ENCODE measurements at regions not wholly inside any gene's neighbourhood (a gene's known extent, or its start where the extent isn't known, plus 50 kb on each side); places are given as distances from the start of the nearest gene placed in this dataset.
A peak's percentile ranks its signal among the peaks of the same experiment; 100 is the strongest.

GRCh38 chr17:77435272-77436057 is 294.7 kb downstream of the SEC14L1 start:
- DNase-seq (ENCODE audit: low spot score) (no peak), ATAC-seq (peak; percentile 21 to 58)
- peaks cover 25 to 54% of the 10 kb centered on the region in 2 donors for H3K4me1 Mint-ChIP-seq (ENCODE audit: low read depth in 2 of 2)

GRCh38 chr17:77436058-77436442 is 295.3 kb downstream of the SEC14L1 start:
- Mint-ChIP-seq H3K9me3 (no peaks in the 10 kb centered on the region), H3K4me1 (ENCODE audit: low read depth in 2 of 2) (peaks cover 29 to 59% of the 10 kb centered on the region in 2 donors), H3K27ac (no peak overlapping the region), H3K36me3 (no peaks in the 10 kb centered on the region), H3K27me3 (no peaks in the 10 kb centered on the region), H3K4me3 (no peak overlapping the region)
- ATAC-seq (no peak), DNase-seq (ENCODE audit: low spot score) (no peak)

More at GRCh38 chr17:77435272-77436057, 294.7 kb downstream of the SEC14L1 start:
- Mint-ChIP-seq H3K9me3 (no peaks in the 10 kb centered on the region), H3K4me3 (peak overlapping the region; percentile 6), H3K36me3 (no peaks in the 10 kb centered on the region), H3K27ac (no peak overlapping the region), H3K27me3 (no peaks in the 10 kb centered on the region)

- Mint-ChIP-seq H3K36me3 (no peaks in the 10 kb centered on the region), H3K4me3 (no peak overlapping the region), H3K27ac (peak overlapping the region in 1 of 2 donors; percentile 58), H3K9me3 (no peaks in the 10 kb centered on the region), H3K4me1 (ENCODE audit: low read depth in 2 of 2) (peaks cover 34 to 63% of the 10 kb centered on the region in 2 donors), H3K27me3 (no peaks in the 10 kb centered on the region)
- no peak for ATAC-seq
- no peak for DNase-seq (ENCODE audit: low spot score)
Measured at GRCh38 chr17:77436481-77436880, 295.7 kb downstream of the SEC14L1 start.

GRCh38 chr17:77437017-77437416 is 296.2 kb downstream of the SEC14L1 start:
- Mint-ChIP-seq H3K4me3 (no peak overlapping the region), H3K27me3 (no peaks in the 10 kb centered on the region), H3K9me3 (no peaks in the 10 kb centered on the region), H3K36me3 (no peaks in the 10 kb centered on the region), H3K4me1 (ENCODE audit: low read depth in 2 of 2) (peaks cover 39 to 69% of the 10 kb centered on the region in 2 donors), H3K27ac (peak overlapping the region in 1 of 2 donors; percentile 58)
- DNase-seq (ENCODE audit: low spot score) (no peak), ATAC-seq (no peak)

GRCh38 chr17:77437747-77438146 is 297.0 kb downstream of the SEC14L1 start:
- Mint-ChIP-seq H3K9me3 (no peaks in the 10 kb centered on the region), H3K27ac (no peak overlapping the region), H3K4me3 (no peak overlapping the region), H3K4me1 (ENCODE audit: low read depth in 2 of 2) (peaks cover 37 to 67% of the 10 kb centered on the region in 2 donors), H3K36me3 (no peaks in the 10 kb centered on the region), H3K27me3 (no peaks in the 10 kb centered on the region)
- DNase-seq (ENCODE audit: low spot score) = no peak
- ATAC-seq = no peak

GRCh38 chr17:77438241-77439188 is 297.7 kb downstream of the SEC14L1 start:
- ATAC-seq = no peak
- H3K36me3 Mint-ChIP-seq = no peaks in the 10 kb centered on the region

GRCh38 chr17:77439189-77440018 is 298.6 kb downstream of the SEC14L1 start:
- Mint-ChIP-seq H3K27ac (peak overlapping the region; percentile 92), H3K4me3 (peak overlapping the region; percentile 59), H3K4me1 (ENCODE audit: low read depth in 2 of 2) (peaks cover 54 to 74% of the 10 kb centered on the region in 2 donors), H3K9me3 (no peaks in the 10 kb centered on the region), H3K36me3 (no peaks in the 10 kb centered on the region), H3K27me3 (no peaks in the 10 kb centered on the region)
- no peak for DNase-seq (ENCODE audit: low spot score)
- no peak for ATAC-seq

More at GRCh38 chr17:77438241-77439188, 297.7 kb downstream of the SEC14L1 start:
- Mint-ChIP-seq H3K4me1 (ENCODE audit: low read depth in 2 of 2) (peaks cover 45 to 72% of the 10 kb centered on the region in 2 donors), H3K4me3 (peak overlapping the region; percentile 59), H3K27ac (peak overlapping the region; percentile 78 to 92), H3K27me3 (no peaks in the 10 kb centered on the region), H3K9me3 (no peaks in the 10 kb centered on the region)
- no peak for DNase-seq (ENCODE audit: low spot score)

GRCh38 chr17:77440560-77440981 is 299.8 kb downstream of the SEC14L1 start:
- H3K4me3 Mint-ChIP-seq = peak overlapping the region; percentile 87

GRCh38 chr17:77441130-77441920 is 300.6 kb downstream of the SEC14L1 start:
- DNase-seq (ENCODE audit: low spot score) = peak; percentile 90
- Mint-ChIP-seq H3K27ac (peak overlapping the region; percentile 92), H3K9me3 (no peaks in the 10 kb centered on the region), H3K4me1 (ENCODE audit: low read depth in 2 of 2) (peaks cover 73 to 78% of the 10 kb centered on the region in 2 donors), H3K27me3 (no peaks in the 10 kb centered on the region), H3K36me3 (no peaks in the 10 kb centered on the region), H3K4me3 (peak overlapping the region; percentile 87)
- ATAC-seq = peak; percentile 61 to 80

More at GRCh38 chr17:77440560-77440981, 299.8 kb downstream of the SEC14L1 start:
- ATAC-seq (peak; percentile 20 to 24), DNase-seq (ENCODE audit: low spot score) (no peak)
- Mint-ChIP-seq H3K36me3 (no peaks in the 10 kb centered on the region), H3K27me3 (no peaks in the 10 kb centered on the region), H3K4me1 (ENCODE audit: low read depth in 2 of 2) (peaks cover 65 to 74% of the 10 kb centered on the region in 2 donors), H3K9me3 (no peaks in the 10 kb centered on the region), H3K27ac (peak overlapping the region; percentile 92)

GRCh38 chr17:77441940-77442339 is 301.2 kb downstream of the SEC14L1 start:
- Mint-ChIP-seq H3K4me1 (ENCODE audit: low read depth in 2 of 2) (peaks cover 78 to 79% of the 10 kb centered on the region in 2 donors), H3K4me3 (peak overlapping the region; percentile 87), H3K27me3 (no peaks in the 10 kb centered on the region), H3K36me3 (no peaks in the 10 kb centered on the region), H3K9me3 (no peaks in the 10 kb centered on the region), H3K27ac (peak overlapping the region; percentile 92)
- no peak for DNase-seq (ENCODE audit: low spot score)
- ATAC-seq = no peak

- H3K27me3 Mint-ChIP-seq = no peaks in the 10 kb centered on the region
- H3K27ac Mint-ChIP-seq = peak overlapping the region; percentile 92
- peaks cover 82 to 83% of the 10 kb centered on the region in 2 donors for H3K4me1 Mint-ChIP-seq (ENCODE audit: low read depth in 2 of 2)
- H3K4me3 Mint-ChIP-seq = peak overlapping the region; percentile 68
- H3K36me3 Mint-ChIP-seq = no peaks in the 10 kb centered on the region
- ATAC-seq = no peak
- no peaks in the 10 kb centered on the region for H3K9me3 Mint-ChIP-seq
- DNase-seq (ENCODE audit: low spot score) = no peak
Measured at GRCh38 chr17:77442976-77443747, 302.4 kb downstream of the SEC14L1 start.

- Mint-ChIP-seq H3K4me3 (peak overlapping the region; percentile 68), H3K36me3 (no peaks in the 10 kb centered on the region), H3K27ac (peak overlapping the region; percentile 92), H3K27me3 (no peaks in the 10 kb centered on the region), H3K4me1 (ENCODE audit: low read depth in 2 of 2) (peaks cover 76 to 77% of the 10 kb centered on the region in 2 donors), H3K9me3 (no peaks in the 10 kb centered on the region)
- DNase-seq (ENCODE audit: low spot score) (no peak), ATAC-seq (no peak)
Measured at GRCh38 chr17:77443748-77444260, 303.0 kb downstream of the SEC14L1 start.
